ENCODE measurements at regions not wholly inside any gene's neighbourhood (a gene's known extent, or its start where the extent isn't known, plus 50 kb on each side); places are given as distances from the start of the nearest gene placed in this dataset.

GRCh38 chr20:6490849-6491248, 276.6 kb upstream of the BMP2 start:
- no peak for DNase-seq (ENCODE audit: low spot score)

GRCh38 chr20:6489361-6490171, 277.9 kb upstream of the BMP2 start:
- DNase-seq (ENCODE audit: low spot score) = no peak

- no peak for DNase-seq (ENCODE audit: low spot score)
Measured at GRCh38 chr20:6485351-6485750, 282.1 kb upstream of the BMP2 start.

GRCh38 chr20:6483727-6484126, 283.8 kb upstream of the BMP2 start:
- no peak for DNase-seq (ENCODE audit: low spot score)

DNA sequence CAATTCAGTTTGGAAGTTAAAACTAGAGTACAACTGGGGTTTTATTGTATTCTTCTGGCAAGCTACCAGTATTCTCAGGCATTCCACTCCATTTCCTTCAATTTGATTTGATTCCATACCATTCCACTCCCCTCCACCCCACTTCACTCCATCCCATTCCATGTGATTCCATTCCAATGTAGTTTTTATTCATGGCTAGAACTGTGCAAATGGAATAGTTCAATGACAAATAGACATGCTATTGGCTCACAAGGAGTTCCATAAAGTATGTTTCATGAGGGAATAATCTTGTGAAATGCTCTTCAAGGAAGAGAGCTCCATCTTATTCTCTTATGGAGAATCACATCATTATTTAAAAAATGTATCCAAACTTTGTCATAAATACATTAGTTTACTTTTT, 285.0 kb upstream of the BMP2 start:
- DNase-seq (ENCODE audit: low spot score) = no peak

DNA sequence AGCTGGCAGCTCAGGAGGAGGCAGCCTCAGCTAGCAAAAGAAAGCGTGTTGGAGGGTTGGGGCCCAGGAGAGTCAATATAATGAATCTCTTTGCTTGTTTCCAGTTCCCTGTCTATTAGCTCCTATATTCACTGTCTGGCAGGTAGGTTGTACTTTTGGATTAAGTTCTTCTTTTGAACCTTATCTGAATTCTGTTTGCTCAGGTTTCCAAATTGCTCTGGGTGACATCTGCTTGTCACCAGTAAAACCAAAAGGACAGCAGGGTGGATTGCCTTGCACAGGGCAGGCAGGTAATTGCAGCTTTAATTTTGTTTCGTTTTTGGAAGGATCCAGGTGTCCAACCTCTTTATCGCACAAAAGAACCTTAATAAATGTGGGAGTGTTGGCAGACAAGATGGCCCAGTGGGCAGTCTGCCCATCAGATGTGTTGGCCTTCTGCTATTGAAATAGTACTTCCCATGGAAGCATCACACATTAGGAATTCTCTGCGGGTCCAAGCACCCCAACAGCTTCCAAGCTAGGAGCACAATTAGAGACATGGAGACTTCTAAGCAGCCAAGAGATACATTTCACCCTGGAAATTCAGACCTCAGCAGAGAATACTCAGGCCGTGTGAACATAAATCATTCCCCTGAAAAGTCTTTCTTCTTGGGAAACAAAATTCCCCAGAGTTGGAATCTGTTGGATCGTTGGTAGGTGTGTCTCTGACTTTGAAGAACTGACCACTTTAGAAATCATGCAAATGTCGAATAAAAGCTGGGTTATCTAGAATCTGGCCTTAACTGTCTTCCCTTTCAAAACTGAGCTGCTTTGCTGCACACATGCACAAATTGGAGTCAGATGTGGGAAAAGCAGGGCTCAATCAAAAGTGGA, 286.9 kb upstream of the BMP2 start:
- no peak for DNase-seq (ENCODE audit: low spot score)

DNA sequence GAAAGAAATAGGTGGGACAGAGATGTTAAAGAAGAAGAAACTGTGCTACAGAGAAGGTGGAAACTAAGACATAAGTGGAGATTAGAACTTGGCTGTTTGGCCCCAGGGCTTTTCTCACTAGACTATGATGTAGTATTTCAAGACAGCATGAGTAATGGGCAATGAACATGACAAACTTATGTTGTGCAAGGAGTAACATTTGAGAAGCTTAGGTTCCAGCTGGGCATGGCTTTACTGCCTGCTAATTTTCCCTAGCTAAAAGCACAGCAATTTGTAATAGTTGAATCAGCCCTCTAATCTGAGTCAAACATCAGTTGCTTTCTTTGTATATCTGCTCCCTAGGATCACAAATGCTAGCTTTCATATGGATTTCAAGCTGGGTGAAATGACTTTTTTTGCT, 294.3 kb upstream of the BMP2 start:
- no peak for DNase-seq (ENCODE audit: low spot score)

GRCh38 chr20:6471871-6472270, 295.6 kb upstream of the BMP2 start:
- no peak for DNase-seq (ENCODE audit: low spot score)

DNA sequence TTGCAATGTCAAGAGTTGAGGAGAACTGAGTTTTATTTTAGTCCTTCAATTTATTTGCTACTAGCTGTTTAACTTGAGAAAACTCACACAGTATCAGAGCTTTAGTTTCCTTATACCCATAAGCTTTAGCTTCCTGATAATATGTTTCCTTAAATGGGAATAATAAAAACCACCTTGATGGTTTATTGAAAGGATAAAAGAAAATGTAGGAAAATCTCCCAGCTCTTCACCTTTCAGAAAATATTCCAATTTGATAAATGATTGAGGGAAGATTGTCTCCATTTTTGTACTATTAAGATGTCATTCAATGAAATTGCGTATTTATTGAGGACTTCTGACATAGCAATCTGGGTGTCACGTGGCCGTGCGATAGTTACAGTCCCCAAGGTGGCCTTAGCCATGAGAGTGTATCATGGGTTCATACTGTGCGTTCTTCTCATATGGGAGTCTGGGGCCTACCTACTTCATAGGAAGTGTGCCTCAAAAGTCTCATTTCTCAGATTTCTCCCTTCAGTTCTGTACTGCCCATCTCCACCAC, 296.3 kb upstream of the BMP2 start:
- no peak for DNase-seq (ENCODE audit: low spot score)

DNA sequence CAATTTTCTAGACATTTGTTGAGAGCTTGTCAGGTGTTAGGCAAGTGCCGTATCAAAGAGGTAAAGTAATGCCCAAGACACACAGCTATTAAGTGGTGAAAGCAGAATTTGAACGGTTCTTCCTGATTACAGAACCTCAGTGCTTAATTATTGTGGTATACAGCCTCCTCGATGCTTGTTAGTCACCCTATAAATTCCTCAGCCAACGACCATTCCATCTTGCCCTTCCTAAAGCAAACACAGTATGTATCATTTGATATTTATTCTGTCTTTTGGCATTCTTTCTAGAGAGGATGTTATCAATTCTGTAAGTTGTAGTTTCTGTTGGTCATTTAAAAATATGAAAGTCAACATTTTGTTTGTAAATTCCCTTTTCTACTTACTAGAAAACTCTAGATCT, 297.8 kb upstream of the BMP2 start:
- no peak for DNase-seq (ENCODE audit: low spot score)

DNA sequence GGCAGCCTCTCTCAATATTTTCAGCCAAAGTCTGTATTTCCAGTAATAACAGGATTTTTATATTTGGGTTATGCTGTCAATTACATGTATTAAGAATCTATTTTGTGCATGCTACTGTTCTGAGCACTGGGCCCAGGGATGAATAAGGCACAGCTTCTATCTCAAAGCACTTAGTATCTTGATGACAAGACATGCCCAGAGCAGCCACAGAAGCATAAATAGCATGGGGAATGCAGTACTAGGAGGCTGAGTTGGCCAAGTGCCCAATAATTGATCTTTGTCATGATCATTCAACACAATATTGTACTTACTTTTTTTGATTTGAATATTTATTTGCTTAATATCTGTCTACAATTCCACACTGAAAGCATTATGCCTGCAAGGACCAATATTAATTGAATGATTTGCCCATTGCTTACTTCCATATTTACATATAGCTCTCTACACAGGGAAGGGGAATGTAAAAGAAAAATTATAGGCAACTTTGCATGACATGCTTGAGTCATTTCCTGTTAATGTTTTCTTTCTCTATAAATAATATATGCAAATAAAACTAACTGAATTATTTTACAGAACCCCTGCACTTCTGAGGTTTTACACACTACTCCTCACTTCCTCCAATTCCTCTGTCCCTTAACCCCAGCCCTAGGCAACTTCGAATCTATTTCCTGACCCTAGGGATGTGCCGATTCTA, 298.9 kb upstream of the BMP2 start:
- DNase-seq (ENCODE audit: low spot score) = no peak

DNA sequence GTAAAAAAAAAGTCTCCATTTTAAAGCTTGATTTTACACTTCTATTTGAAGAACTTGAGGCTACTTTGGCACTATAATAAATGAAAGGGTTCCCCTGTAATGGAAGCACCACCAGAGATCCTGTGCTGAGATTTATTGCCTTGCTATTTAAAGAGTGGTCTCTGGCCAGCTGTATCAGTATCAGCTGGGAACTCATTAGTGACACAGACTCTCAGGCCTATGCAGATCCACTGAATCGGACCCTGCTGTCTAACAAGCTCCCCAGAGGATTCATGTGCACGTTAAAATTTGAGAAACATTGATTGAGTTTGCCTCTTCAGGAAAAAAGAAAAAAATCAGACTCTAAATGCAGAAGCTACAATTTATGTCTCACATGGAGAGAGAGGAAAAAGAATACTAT, 299.9 kb upstream of the BMP2 start:
- no peak for DNase-seq (ENCODE audit: low spot score)

GRCh38 chr20:6466075-6466810, 301.2 kb upstream of the BMP2 start:
- no peak for DNase-seq (ENCODE audit: low spot score)

DNA sequence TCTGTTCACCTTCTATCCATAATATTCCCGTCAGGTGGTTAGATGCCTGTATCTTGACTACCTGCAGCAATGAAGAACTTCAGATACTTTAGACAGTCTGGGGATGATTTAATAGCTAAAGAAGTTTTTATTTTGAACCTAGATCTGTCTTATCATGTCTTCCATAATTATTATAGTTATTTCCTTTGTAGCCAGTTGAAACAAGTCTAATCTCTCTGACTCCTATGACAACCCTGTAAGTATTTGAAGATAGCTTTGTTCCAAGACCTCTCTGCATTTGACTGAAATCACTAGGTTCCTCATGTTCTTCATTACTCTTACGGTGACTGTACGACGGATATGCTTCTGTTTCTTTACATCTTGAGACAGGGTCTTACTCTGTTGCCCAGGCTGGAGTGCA, 316.6 kb upstream of the BMP2 start:
- DNase-seq (ENCODE audit: low spot score) = no peak

DNA sequence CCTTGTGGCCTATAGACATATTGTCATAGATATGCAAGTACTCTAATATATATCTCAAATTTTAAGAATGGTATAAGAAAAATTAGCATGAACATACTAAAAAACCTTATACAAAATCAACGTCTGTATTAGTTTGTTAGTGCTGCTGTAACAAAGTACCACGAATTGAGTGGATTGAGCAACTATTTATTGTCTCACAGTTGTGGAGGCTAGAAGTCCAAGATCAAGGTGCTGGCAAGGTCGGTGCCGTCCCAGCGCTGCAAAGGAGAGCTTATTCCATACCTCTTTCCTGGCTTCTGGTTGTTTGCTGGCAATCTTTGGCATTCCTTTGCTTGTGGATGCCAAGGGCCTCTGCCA, 317.6 kb upstream of the FERMT1 start:
- DNase-seq (ENCODE audit: low spot score) = no peak

DNA sequence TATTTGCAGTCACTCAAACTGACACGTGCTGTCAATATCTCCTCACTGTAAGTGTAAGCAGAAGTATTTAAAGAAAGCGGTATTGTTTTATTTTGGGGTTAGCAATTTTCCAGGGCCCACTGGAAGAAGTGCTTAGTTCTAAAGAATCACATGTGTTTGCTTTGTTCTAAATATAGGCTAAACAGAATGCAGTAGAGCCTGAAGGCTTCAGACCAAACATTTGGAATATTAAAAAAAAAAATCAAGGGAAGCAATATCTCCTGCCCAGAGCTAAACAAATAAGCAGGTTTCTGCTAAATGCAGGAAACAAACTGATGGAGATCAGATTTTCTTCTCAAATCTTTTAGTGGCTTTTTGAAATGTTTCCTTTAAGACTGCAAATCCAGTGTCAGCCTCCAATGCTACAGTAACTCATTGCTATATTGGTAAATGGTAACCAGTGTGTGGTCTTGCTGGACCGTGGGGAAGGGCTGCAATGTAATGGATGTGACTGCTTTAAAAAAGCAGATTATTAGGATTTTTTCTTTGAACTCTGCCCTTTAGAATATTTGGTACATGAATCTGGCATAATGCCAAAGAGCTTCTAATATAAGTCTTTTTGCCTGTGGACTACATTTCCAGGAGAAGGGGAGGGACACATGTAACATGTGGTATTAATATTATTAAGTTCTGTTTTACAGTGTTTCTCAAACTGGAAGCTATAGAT, 317.1 kb upstream of the FERMT1 start:
- no peak for DNase-seq (ENCODE audit: low spot score)

GRCh38 chr20:6434131-6434530, 311.3 kb upstream of the FERMT1 start:
- no peak for DNase-seq (ENCODE audit: low spot score)

GRCh38 chr20:6430381-6430780, 307.6 kb upstream of the FERMT1 start:
- no peak for DNase-seq (ENCODE audit: low spot score)

DNA sequence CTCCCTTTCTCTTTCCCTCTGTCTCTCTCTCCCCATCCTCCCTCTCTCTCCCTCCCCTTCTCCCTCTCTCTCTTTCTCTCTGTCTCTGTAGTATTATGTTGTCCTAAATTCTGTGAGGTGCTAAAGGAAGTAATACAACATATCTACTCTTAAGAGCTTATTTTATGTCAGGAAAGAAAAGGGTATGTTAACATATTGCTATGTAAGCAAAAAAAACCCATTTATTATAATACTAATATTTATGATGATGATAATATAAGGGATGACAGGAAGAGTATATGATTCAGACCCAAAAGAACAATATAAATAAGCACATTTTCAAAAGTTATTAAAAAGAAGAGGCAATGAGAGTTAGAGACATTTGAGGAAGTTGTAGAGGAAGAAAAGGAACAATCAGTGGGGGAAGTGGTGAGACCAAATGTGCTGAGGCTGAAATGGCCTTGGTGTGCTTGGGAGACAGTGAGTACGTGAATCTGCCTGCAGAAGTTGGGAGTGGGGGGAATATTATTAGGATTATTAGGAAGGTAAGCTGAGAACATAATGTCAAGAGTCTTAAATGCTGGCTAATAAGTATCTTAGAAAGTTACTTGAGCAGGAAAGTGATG, 303.6 kb upstream of the FERMT1 start:
- DNase-seq (ENCODE audit: low spot score) = no peak

DNA sequence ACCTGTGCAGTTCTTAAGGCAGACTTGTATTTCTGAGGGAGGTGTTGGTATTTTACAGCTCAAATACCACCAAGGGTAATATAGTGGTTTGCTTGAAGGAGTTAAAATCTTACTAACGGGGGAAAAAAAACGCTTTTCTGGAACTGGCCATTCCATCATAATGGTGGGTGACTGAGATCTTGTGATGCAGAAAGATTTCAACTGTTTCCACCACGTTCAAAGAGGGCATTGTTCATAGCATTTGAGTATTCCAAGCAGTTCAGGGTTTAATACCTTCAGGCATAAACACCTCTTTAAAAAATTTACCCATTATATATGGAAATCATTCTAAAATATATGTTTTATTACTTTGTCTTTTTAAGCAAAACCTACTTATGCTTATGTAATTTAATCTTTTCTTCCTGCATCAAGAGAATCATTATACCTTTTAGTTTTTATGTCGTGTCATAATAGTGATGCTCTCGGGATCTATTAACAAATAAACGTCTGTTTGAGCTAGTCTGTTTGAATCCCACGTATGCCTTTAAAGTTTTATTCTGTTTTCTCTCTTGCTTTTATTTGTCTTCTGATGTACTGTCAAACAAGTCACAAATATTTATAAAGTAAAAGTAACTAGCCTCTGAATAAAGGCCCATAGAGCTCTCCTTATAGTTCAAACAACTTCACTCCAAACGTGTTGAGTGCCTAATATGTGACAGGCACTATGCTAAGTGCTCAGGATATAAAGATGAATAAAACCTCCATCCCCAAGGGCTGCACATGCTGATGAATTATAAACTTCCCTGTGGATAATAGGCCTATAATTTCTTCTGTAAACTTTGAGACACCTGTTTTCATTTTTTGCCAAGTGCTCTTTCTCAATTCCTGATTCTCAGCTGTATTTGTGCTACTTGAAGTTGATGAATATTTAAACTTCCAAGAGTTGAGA, 298.8 kb upstream of the FERMT1 start:
- DNase-seq (ENCODE audit: low spot score) = no peak
